Upper lobe of left lung (tissue), 4 donors: ENCODE measurements at regions not wholly inside any gene's neighbourhood (a gene's known extent, or its start where the extent isn't known, plus 50 kb on each side); places are given as distances from the start of the nearest gene placed in this dataset.

Source experiments
- CTCF ChIP-seq, 6 experiments: fragments of 450-650 bp in 4 of 6; fragments of 200-600 bp in 2 of 6; sonication (generic) in 2 of 6; IDR thresholded peaks; one replicate each; pipeline ENCODE4 v1.5.1; 2016 to 2019; ENCODE audit warnings: antibody characterized with exemption in 6 of 6
- EP300 ChIP-seq, 4 donors: sonication (generic); formaldehyde crosslinking; IDR thresholded peaks; one replicate each; pipeline ENCODE4 v1.5.1; 2017; ENCODE audit warnings: antibody characterized with exemption in 4 of 4, control low read depth in 2 of 4
- POLR2A ChIP-seq, 4 donors: fragments of 450-650 bp; IDR thresholded peaks; one replicate each; pipeline ENCODE4 v1.5.1; 2016 to 2017; ENCODE audit warnings: antibody characterized with exemption in 4 of 4, mild to moderate bottlenecking in 2 of 4
- POLR2AphosphoS5 ChIP-seq, 2 donors: sonication (generic); formaldehyde crosslinking; IDR thresholded peaks; one replicate each; pipeline ENCODE4 v1.5.1; 2017; ENCODE audit warnings: antibody characterized with exemption in 2 of 2

DNA sequence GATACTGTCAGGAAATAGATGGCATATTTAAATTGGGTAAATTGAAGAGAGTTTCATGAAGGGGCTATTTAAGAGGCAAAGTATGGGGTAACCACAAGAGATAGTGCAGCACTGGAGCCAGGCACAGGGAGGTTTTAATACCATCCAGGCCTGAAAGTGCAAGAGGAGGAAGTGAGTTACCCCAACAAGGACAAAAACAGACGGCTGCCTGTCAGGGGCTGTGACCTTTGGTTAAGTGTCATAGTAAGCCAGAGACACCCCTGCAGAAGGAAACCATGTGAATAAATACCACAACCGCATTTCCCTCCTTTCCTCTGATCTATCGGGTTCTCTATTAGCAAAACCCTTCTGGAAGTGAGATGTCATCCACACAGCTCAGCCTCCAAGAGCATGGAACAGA, 122.0 kb upstream of the DHRS4 start:
- no peak for TF ChIP-seq CTCF (IDR thresholded peaks at IDR 0.05)
- TF ChIP-seq POLR2AphosphoS5 (IDR thresholded peaks at IDR 0.05): no peak
- TF ChIP-seq POLR2A (IDR thresholded peaks at IDR 0.05): no peak
- TF ChIP-seq EP300 (IDR thresholded peaks at IDR 0.05): no peak
